GM23338 (cell line): ENCODE measurements at regions not wholly inside any gene's neighbourhood (a gene's known extent, or its start where the extent isn't known, plus 50 kb on each side); places are given as distances from the start of the nearest gene placed in this dataset.

Experiments used
- CREB1 ChIP-seq: fragments of 250-450 bp; sonication (Bioruptor Pico); IDR thresholded peaks from 2 replicates; pipeline ENCODE4 v1.5.0; 2020; ENCODE audit warnings: low read depth, mild to moderate bottlenecking, moderate library complexity
- CTCF ChIP-seq, 2 experiments: fragments of 200-600 bp in 1 of 2; sonication (generic) in 1 of 2; conservative IDR thresholded peaks; 2 replicates each; pipeline versions ENCODE4 v1.5.1 to v1.6.1; 2016 to 2017; ENCODE audit warnings: antibody characterized with exemption in 2 of 2, low read depth in 2 of 2, mild to moderate bottlenecking in 2 of 2, moderate library complexity in 1 of 2
- ETS1 ChIP-seq: IDR thresholded peaks from 2 replicates; pipeline ENCODE4 v1.6.1; 2016; ENCODE audit warnings: antibody characterized with exemption
- EZH2 ChIP-seq: fragments of 200-600 bp; sonication (generic); IDR thresholded peaks from one replicate; pipeline ENCODE4 v1.8.0; 2017; ENCODE audit warnings: antibody characterized with exemption, mild to moderate bottlenecking, low read depth; ENCODE audit not compliant: unreplicated experiment
- EZH2phosphoT487 ChIP-seq: fragments of 200-600 bp; sonication (generic); IDR thresholded peaks from one replicate; pipeline ENCODE4 v1.8.1; 2018; ENCODE audit warnings: antibody characterized with exemption; ENCODE audit not compliant: unreplicated experiment
- JUNB ChIP-seq: IDR thresholded peaks from one replicate; pipeline ENCODE4 v1.6.1; 2016; ENCODE audit warnings: antibody characterized with exemption; ENCODE audit not compliant: unreplicated experiment
- NANOG ChIP-seq: IDR thresholded peaks from 2 replicates; pipeline ENCODE4 v1.6.1; 2016; ENCODE audit warnings: antibody characterized with exemption, borderline replicate concordance
- POLR2AphosphoS5 ChIP-seq: IDR thresholded peaks from 2 replicates; pipeline ENCODE4 v1.6.1; 2016; ENCODE audit warnings: antibody characterized with exemption, low read depth
- REST ChIP-seq: IDR thresholded peaks from one replicate; pipeline ENCODE4 v1.6.1; 2018; ENCODE audit warnings: antibody characterized with exemption; ENCODE audit not compliant: unreplicated experiment
- STAT1 ChIP-seq: IDR thresholded peaks from one replicate; pipeline ENCODE4 v1.6.1; 2016; ENCODE audit warnings: antibody characterized with exemption; ENCODE audit not compliant: unreplicated experiment

GRCh38 chr11:105392556-105392955 is 217.3 kb upstream of the GRIA4 start:
- TF ChIP-seq CTCF (conservative IDR thresholded peaks at IDR 0.05; ENCODE audit: low read depth in 2 of 2) (no peak), EZH2 (no peak), NANOG (no peak), POLR2AphosphoS5 (no peak), EZH2phosphoT487 (no peak), STAT1 (no peak), CREB1 (CRISPR knock-in tag) (no peak), JUNB (no peak), REST (no peak), ETS1 (no peak)
